ENCODE measurements at regions not wholly inside any gene's neighbourhood (a gene's known extent, or its start where the extent isn't known, plus 50 kb on each side); places are given as distances from the start of the nearest gene placed in this dataset.

DNA sequence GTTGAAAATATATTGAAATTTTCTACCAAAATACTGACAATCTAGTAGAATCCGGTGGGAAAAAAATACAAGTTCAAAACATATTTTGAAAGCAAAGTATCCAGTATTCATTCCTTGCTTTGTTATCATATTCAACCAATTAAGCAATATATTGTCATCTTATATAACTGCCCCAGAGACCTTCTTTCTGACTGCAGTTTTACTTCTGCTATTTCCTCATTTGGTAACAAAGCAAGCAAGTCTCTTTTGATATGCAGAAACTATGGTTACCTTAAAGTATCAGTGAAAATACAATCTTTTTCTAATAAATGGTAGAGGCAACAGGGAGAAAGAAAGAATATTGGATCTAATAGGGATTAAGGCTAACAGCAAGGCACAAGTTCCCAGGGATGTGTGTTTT lies 663.7 kb upstream of the MEF2C start:
- TF ChIP-seq EZH2 (IDR thresholded peaks at IDR 0.05; ENCODE audit: insufficient read depth, poor library complexity, severe bottlenecking) (no peak), EZH2phosphoT487 (IDR thresholded peaks at IDR 0.05; ENCODE audit: insufficient read depth, low read depth) (no peak)
